Activated naive CD8-positive, alpha-beta T cell treated with anti-CD3 and anti-CD28 coated beads, Interleukin-2, amount 50 U/mL, for 24 hours (primary cell): ENCODE measurements at regions not wholly inside any gene's neighbourhood (a gene's known extent, or its start where the extent isn't known, plus 50 kb on each side); places are given as distances from the start of the nearest gene placed in this dataset.
A peak's percentile ranks its signal among the peaks of the same experiment; 100 is the strongest.

Source experiments
- ATAC-seq: fragments of 150-1000 bp; cut with Tn5 transposase; one replicate; pipeline ENCODE4 v1.10.0; 2021
- DNase-seq: peaks from one replicate; pipeline ENCODE4 v3.0.0; 2021
- H3K27ac Mint-ChIP-seq: one replicate; pipeline ENCODE4 v1.8.0; 2021; ENCODE audit warnings: mild to moderate bottlenecking, mixed read lengths
- H3K27me3 Mint-ChIP-seq: one replicate; pipeline ENCODE4 v1.8.0; 2021; ENCODE audit warnings: mixed read lengths
- H3K36me3 Mint-ChIP-seq: one replicate; pipeline ENCODE4 v1.8.0; 2021; ENCODE audit warnings: low read depth, mixed read lengths
- H3K4me1 Mint-ChIP-seq: one replicate; pipeline ENCODE4 v1.8.0; 2021; ENCODE audit warnings: mixed read lengths
- H3K4me3 Mint-ChIP-seq: one replicate; pipeline ENCODE4 v1.8.0; 2021; ENCODE audit warnings: mild to moderate bottlenecking, moderate library complexity, mixed read lengths
- H3K9me3 Mint-ChIP-seq: one replicate; pipeline ENCODE4 v1.8.0; 2021; ENCODE audit warnings: mixed read lengths

DNA sequence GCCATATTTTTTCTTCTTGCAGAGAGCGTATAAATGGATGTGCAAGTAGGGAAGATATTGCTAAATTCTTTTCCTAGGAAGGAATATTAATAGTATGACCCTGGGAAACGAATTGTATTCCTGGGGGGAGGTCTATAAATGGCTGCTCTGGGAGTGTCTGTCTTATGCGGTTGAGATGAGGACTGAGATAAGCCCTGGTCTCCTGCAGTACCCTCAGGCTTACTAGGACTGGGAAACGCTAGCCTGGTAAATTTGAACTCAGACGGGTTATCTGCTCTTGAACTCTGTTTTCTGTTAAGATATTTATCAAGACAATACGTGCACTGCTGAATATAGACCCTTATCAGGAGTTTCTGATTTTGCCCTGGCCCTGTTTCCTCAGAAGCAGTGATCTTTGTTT, 1126.4 kb upstream of the C9orf72 start:
- Mint-ChIP-seq H3K36me3 (no peaks in the 10 kb centered on the region), H3K4me3 (no peak overlapping the region), H3K9me3 (peaks cover 33% of the 10 kb centered on the region), H3K27ac (no peak overlapping the region), H3K4me1 (no peaks in the 10 kb centered on the region), H3K27me3 (no peaks in the 10 kb centered on the region)
- DNase-seq: no peak
- ATAC-seq: no peak

DNA sequence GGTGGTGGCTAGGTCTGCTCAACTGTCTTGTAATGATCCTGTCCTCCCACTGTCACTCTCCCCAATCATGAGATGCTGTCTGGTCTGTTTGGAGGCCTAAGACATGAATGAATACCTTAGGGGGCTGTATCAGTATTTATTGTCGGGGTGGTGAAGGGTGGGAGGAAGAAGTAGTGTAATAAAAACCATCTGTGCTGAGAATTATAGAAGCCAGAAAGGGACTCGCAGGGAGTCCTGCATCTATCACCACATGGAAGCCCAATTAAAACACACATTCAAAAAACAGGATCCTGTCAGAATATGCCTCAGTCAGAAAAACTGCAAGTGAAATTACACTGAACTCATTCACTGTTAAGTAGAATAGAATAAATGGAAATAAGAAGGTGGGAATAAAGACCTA, 1134.3 kb upstream of the C9orf72 start:
- ATAC-seq (no peak), DNase-seq (no peak)
- no peaks in the 10 kb centered on the region for H3K27me3 Mint-ChIP-seq
- no peaks in the 10 kb centered on the region for H3K4me1 Mint-ChIP-seq
- no peaks in the 10 kb centered on the region for H3K36me3 Mint-ChIP-seq
- H3K4me3 Mint-ChIP-seq: no peak overlapping the region
- no peak overlapping the region for H3K27ac Mint-ChIP-seq
- H3K9me3 Mint-ChIP-seq: peaks cover 12% of the 10 kb centered on the region

- DNase-seq: no peak
- no peaks in the 10 kb centered on the region for H3K4me1 Mint-ChIP-seq
Measured at GRCh38 chr9:28714188-28714587, 1140.9 kb upstream of the C9orf72 start.

GRCh38 chr9:28718226-28718625, 1144.9 kb upstream of the C9orf72 start:
- Mint-ChIP-seq H3K27ac (no peak overlapping the region), H3K9me3 (no peaks in the 10 kb centered on the region), H3K4me1 (no peaks in the 10 kb centered on the region), H3K36me3 (no peaks in the 10 kb centered on the region), H3K27me3 (no peaks in the 10 kb centered on the region), H3K4me3 (no peak overlapping the region)
- ATAC-seq: no peak
- DNase-seq: no peak

More at GRCh38 chr9:28714188-28714587, 1140.9 kb upstream of the C9orf72 start:
- Mint-ChIP-seq H3K36me3 (no peaks in the 10 kb centered on the region), H3K27ac (no peak overlapping the region), H3K4me3 (no peak overlapping the region), H3K27me3 (no peaks in the 10 kb centered on the region), H3K9me3 (no peaks in the 10 kb centered on the region)
- no peak for ATAC-seq

DNA sequence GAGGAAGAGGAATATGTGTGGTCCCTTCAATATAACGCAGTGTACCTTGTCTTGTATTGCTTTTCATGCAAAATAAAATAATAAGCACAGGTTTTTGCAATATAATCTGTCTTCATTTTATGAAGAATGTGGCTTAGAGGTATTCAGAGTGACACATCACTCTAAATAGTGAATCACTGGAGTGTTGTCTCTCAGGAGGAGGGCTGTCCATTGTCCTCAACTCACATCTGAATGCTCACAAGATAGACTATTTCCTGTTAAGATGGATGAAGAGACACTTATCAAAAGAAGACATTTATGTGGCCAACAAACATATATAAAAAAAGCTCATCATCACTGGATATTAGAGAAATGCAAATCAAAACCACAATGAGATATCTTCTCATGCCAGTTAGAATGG, 1147.5 kb upstream of the C9orf72 start:
- H3K27me3 Mint-ChIP-seq: no peaks in the 10 kb centered on the region
- no peaks in the 10 kb centered on the region for H3K4me1 Mint-ChIP-seq
- H3K9me3 Mint-ChIP-seq: no peaks in the 10 kb centered on the region
- DNase-seq: no peak
- no peak overlapping the region for H3K27ac Mint-ChIP-seq
- H3K4me3 Mint-ChIP-seq: no peak overlapping the region
- ATAC-seq: no peak
- no peaks in the 10 kb centered on the region for H3K36me3 Mint-ChIP-seq

DNA sequence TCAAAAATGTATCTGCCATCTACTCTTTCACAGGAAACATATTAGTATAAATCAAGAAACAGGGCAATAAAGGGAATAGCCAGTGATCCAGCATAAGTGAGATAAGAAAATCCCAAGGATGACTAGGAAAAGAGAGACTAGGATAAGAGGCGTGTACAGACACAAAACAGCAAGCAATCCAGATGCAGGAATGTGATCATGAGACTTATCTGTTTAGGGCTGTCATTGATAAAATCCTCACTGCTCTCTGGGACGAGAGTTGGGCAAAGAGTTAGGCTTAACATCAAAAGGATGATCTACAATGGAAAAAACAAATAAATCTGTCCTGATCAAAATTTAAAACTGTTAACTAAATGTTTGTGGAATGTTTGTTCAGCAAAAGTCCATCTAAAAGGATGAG, 1156.8 kb upstream of the C9orf72 start:
- ATAC-seq: no peak
- Mint-ChIP-seq H3K36me3 (no peaks in the 10 kb centered on the region), H3K4me1 (no peaks in the 10 kb centered on the region), H3K4me3 (no peak overlapping the region), H3K27me3 (no peaks in the 10 kb centered on the region), H3K27ac (no peak overlapping the region), H3K9me3 (no peaks in the 10 kb centered on the region)
- DNase-seq: no peak

DNA sequence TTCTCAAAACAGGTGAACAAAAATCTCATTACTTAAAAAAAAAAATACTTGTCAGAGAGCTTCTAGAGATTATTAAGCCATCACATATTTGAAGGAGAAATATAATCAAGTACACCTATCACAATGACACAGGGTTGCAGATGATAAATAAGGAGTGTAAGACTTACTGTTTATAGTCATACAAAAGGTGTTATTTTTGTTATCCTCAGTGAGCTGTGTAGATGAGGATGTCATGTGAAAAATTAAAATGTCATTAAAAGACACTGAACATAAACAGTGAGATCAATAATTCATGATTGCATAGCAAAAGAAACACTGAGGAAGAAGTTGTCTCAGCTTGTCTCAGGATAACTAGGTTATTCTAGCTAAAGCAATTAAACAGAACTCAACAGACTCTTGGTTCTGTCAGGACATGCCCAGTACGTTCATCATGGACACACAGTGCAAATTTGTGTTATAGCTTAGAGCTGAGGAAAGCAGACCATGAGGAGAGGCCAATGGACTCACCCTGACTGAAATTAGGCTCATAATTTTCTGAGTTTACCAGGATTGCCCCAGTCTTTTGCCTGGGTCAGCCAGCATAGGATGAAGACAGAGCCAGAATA, 1162.6 kb upstream of the C9orf72 start:
- no peaks in the 10 kb centered on the region for H3K36me3 Mint-ChIP-seq
- no peaks in the 10 kb centered on the region for H3K27me3 Mint-ChIP-seq
- H3K27ac Mint-ChIP-seq: no peak overlapping the region
- no peak for DNase-seq
- H3K9me3 Mint-ChIP-seq: no peaks in the 10 kb centered on the region
- no peak overlapping the region for H3K4me3 Mint-ChIP-seq
- H3K4me1 Mint-ChIP-seq: no peaks in the 10 kb centered on the region
- ATAC-seq: no peak

DNA sequence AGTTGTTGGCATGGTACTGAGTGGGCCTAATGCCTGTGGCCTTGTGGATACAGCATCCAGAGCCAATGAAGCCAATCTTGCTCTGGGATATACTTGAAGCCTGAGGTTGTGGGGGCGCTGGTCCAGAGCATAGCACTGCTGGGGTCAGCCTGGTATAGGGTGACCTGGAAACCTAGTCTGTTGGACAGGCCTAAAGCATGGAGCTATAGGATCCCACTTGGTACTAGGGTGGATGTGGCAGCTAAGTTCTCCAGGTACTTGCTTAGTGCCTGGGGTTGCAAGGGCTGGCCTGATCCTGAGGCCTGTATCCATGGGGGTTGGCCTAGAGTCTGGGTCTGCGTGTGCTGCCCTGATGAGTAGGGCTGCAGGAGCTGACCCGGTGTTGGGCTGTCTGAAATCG, 1168.2 kb upstream of the C9orf72 start:
- no peak overlapping the region for H3K4me3 Mint-ChIP-seq
- DNase-seq (no peak), ATAC-seq (peak; percentile 15)
- H3K27me3 Mint-ChIP-seq: no peaks in the 10 kb centered on the region
- H3K27ac Mint-ChIP-seq: no peak overlapping the region
- H3K4me1 Mint-ChIP-seq: no peaks in the 10 kb centered on the region
- peaks cover 19% of the 10 kb centered on the region for H3K9me3 Mint-ChIP-seq
- H3K36me3 Mint-ChIP-seq: no peaks in the 10 kb centered on the region

DNA sequence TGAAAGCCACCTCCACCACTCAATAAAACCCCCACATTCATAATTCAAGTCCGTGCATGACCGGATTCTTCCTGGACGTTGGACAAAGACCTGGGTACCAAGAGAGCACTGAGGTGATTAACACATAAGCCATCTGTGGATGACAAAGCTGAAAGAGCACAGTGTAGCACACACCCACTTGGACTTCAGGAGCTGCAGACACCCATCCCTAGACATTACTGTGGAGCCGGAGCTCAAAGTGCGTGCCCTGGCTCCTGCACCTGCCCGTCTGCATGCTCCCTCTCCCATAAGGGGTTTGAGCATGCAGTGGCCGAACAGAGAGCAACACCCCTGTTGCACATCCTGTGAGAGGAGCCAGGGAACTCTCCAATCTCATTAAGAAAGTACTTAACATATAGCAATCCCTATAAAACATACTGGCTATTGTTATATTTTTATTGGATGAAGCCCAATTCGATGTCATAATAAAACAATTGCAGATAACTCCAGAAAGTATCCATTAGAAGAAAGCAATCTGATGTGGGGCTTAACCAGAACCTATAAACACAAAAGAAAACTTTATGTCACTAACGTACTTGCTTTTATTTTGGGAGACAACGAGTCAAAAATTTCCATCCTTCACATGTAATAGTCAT, 1174.2 kb upstream of the C9orf72 start:
- H3K27ac Mint-ChIP-seq: no peak overlapping the region
- DNase-seq (no peak), ATAC-seq (no peak)
- H3K36me3 Mint-ChIP-seq: no peaks in the 10 kb centered on the region
- H3K27me3 Mint-ChIP-seq: no peaks in the 10 kb centered on the region
- peaks cover 19% of the 10 kb centered on the region for H3K9me3 Mint-ChIP-seq
- H3K4me3 Mint-ChIP-seq: no peak overlapping the region
- H3K4me1 Mint-ChIP-seq: no peaks in the 10 kb centered on the region

DNA sequence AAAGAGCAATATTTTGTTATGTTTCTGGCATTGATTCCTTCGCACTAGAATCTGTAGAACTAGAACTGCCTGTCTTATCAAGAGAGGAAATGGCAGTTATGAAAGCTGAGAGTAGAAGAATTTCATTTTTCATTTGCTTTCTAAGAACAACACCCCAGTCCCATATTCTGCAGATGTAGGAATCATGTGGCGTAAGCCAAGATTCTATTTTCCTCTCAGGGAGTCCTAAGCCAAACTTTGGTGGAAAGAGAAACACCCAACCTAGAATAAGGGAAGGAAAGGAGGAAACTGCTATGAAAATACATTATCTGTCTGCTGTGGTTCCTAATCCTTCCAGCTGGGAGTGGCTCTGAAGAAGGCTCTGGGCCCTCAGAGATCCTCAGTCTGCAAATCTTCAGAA, 1176.9 kb upstream of the C9orf72 start:
- no peaks in the 10 kb centered on the region for H3K4me1 Mint-ChIP-seq
- DNase-seq (no peak), ATAC-seq (no peak)
- no peak overlapping the region for H3K4me3 Mint-ChIP-seq
- H3K9me3 Mint-ChIP-seq: peaks cover 2% of the 10 kb centered on the region
- no peaks in the 10 kb centered on the region for H3K36me3 Mint-ChIP-seq
- no peaks in the 10 kb centered on the region for H3K27me3 Mint-ChIP-seq
- H3K27ac Mint-ChIP-seq: no peak overlapping the region

DNA sequence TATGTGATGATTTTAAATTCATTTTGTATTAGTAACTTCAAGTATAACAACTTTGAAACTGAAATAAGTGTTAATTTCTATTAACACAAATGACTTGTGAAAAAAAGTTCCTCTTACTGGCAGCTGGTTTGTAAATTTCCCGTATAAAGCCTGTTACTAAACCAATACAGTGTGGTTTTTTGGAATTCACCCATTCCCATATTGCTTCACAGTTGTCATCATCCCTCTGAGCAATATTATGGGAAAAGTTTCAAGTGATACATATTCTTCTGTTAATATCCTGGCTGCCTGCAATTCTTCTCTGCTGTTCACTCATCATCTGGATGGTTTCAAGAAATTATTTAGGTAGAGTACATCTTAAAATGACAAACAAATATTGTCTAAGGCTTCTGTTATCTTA, 1185.1 kb upstream of the C9orf72 start:
- DNase-seq: no peak
- no peak for ATAC-seq
- no peak overlapping the region for H3K4me3 Mint-ChIP-seq

DNA sequence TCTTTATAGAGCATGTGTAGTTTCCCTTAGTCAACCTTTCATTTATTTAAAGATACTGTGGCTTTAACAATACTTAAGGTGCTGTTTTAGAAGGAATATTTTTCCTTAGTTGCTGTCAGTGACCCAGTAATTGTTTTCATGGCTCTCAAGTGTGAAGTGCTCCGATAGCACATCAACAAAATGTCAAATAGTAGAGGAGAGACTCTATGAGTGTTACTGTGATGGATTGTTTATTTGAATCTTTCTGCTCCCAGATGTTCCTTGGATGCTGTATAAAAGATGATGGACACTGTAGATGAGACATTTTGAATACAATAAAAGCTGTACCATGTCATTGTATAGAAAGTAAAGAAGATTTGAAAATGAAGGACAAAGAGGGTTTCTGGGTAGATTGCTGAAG, 1185.7 kb upstream of the C9orf72 start:
- Mint-ChIP-seq H3K4me3 (no peak overlapping the region), H3K27ac (no peak overlapping the region), H3K9me3 (peaks cover 19% of the 10 kb centered on the region), H3K36me3 (no peaks in the 10 kb centered on the region), H3K4me1 (no peaks in the 10 kb centered on the region), H3K27me3 (no peaks in the 10 kb centered on the region)
- no peak for DNase-seq
- ATAC-seq: no peak

More for the DNA sequence above, 1185.1 kb upstream of the C9orf72 start:
- no peaks in the 10 kb centered on the region for H3K27me3 Mint-ChIP-seq
- H3K27ac Mint-ChIP-seq: no peak overlapping the region
- H3K36me3 Mint-ChIP-seq: no peaks in the 10 kb centered on the region
- peaks cover 19% of the 10 kb centered on the region for H3K9me3 Mint-ChIP-seq
- H3K4me1 Mint-ChIP-seq: no peaks in the 10 kb centered on the region

GRCh38 chr9:28762167-28762566, 1188.9 kb upstream of the C9orf72 start:
- H3K36me3 Mint-ChIP-seq: no peaks in the 10 kb centered on the region
- H3K27ac Mint-ChIP-seq: no peak overlapping the region

GRCh38 chr9:28764532-28764931, 1191.3 kb upstream of the C9orf72 start:
- Mint-ChIP-seq H3K4me3 (no peak overlapping the region), H3K4me1 (no peaks in the 10 kb centered on the region), H3K27me3 (no peaks in the 10 kb centered on the region), H3K27ac (no peak overlapping the region), H3K36me3 (no peaks in the 10 kb centered on the region), H3K9me3 (peaks cover 16% of the 10 kb centered on the region)
- ATAC-seq: no peak
- DNase-seq: no peak

More at GRCh38 chr9:28762167-28762566, 1188.9 kb upstream of the C9orf72 start:
- ATAC-seq: no peak
- Mint-ChIP-seq H3K4me1 (no peaks in the 10 kb centered on the region), H3K4me3 (no peak overlapping the region), H3K27me3 (no peaks in the 10 kb centered on the region), H3K9me3 (peaks cover 22% of the 10 kb centered on the region)
- no peak for DNase-seq

GRCh38 chr9:28770226-28770625, 1196.9 kb upstream of the C9orf72 start:
- Mint-ChIP-seq H3K4me3 (no peak overlapping the region), H3K36me3 (no peaks in the 10 kb centered on the region), H3K9me3 (peaks cover 5% of the 10 kb centered on the region), H3K27ac (no peak overlapping the region), H3K27me3 (no peaks in the 10 kb centered on the region), H3K4me1 (no peaks in the 10 kb centered on the region)
- DNase-seq (no peak), ATAC-seq (no peak)

DNA sequence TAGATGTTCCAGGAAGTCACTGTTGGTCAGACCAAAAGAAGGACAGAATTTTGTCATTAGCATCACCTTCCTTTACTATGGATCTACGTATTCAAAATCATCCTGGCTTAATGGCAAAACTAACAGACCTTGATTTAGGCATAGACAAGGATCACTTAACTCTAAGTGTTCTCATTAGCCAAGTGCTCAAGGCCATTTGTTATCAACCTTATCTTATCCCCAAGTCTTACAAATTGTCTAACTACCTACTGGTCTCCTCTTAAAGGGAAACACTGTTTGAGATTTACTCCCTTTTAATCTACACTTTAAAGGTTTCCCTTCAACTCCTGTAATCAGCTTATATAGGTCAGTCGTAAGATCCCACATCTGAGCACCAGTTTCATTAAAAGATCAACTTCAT, 1197.5 kb upstream of the C9orf72 start:
- H3K27ac Mint-ChIP-seq: no peak overlapping the region
- no peaks in the 10 kb centered on the region for H3K27me3 Mint-ChIP-seq
- H3K36me3 Mint-ChIP-seq: no peaks in the 10 kb centered on the region
- ATAC-seq (no peak), DNase-seq (no peak)
- no peaks in the 10 kb centered on the region for H3K9me3 Mint-ChIP-seq
- H3K4me1 Mint-ChIP-seq: no peaks in the 10 kb centered on the region
- H3K4me3 Mint-ChIP-seq: no peak overlapping the region
